Lower leg skin (tissue), 4 donors: ENCODE measurements at regions not wholly inside any gene's neighbourhood (a gene's known extent, or its start where the extent isn't known, plus 50 kb on each side); places are given as distances from the start of the nearest gene placed in this dataset.

Experiments used
- DNase-seq, 2 donors: peaks; one replicate each; pipeline ENCODE4 v3.0.0-alpha.2; 2019; ENCODE audit warnings: low spot score in 2 of 2
- H3K4me3 ChIP-seq: fragments of 200-600 bp; sonication (generic); 2 replicates; pipeline ENCODE4 v1.5.1; 2017; ENCODE audit warnings: mild to moderate bottlenecking, low read depth; ENCODE audit not compliant: poor library complexity, severe bottlenecking
- CTCF ChIP-seq, 3 donors: fragments of 450-650 bp; IDR thresholded peaks; one replicate each; pipeline ENCODE4 v1.5.1; 2016; ENCODE audit warnings: antibody characterized with exemption in 3 of 3, mild to moderate bottlenecking in 3 of 3, moderate library complexity in 2 of 3
- POLR2A ChIP-seq, 2 donors: fragments of 450-650 bp; IDR thresholded peaks; one replicate each; pipeline ENCODE4 v1.6.1; 2016 to 2017; ENCODE audit warnings: antibody characterized with exemption in 2 of 2, mild to moderate bottlenecking in 1 of 2, moderate library complexity in 1 of 2
- WGBS, 2 donors: methylation state at CpG; one replicate each; pipeline ENCODE4 v1.1.5; 2018; 5-methylcytosine and 5-hydroxymethylcytosine counted together
- intact Hi-C: fragments of 100-400 bp; cut with DNase I; formaldehyde crosslinking; loops from one replicate; pipeline ENCODE4 v1.15.0; 2023; ENCODE audit warnings: low total_unique reads

GRCh38 chr11:114880442-114880841, 202.1 kb downstream of the NXPE2 start:
- H3K4me3 ChIP-seq: no peak overlapping the region
- intact Hi-C loops: no loop called here
- WGBS, 2 donors: 77 to 80% methylated on average over 2 of the region's 2 CpGs
- DNase-seq: no peak
- TF ChIP-seq POLR2A (IDR thresholded peaks at IDR 0.05) (no peak), CTCF (IDR thresholded peaks at IDR 0.05) (no peak)

- intact Hi-C loops: no loop called here
- TF ChIP-seq CTCF (IDR thresholded peaks at IDR 0.05) (no peak), POLR2A (IDR thresholded peaks at IDR 0.05) (no peak)
- no peak overlapping the region for H3K4me3 ChIP-seq
- 73 to 83% methylated on average over 3 of the region's 3 CpGs for WGBS, 2 donors
- DNase-seq: no peak
Observed at GRCh38 chr11:114883472-114883871, 205.1 kb downstream of the NXPE2 start.

GRCh38 chr11:114886644-114887265, 208.4 kb downstream of the NXPE2 start:
- intact Hi-C loops: no loop called here
- no peak for TF ChIP-seq POLR2A (IDR thresholded peaks at IDR 0.05)
- no peak for TF ChIP-seq CTCF (IDR thresholded peaks at IDR 0.05)
- no peak for DNase-seq
- 30 to 38% methylated on average over 4 of the region's 4 CpGs for WGBS, 2 donors
- H3K4me3 ChIP-seq: no peak overlapping the region

- DNase-seq: no peak
- TF ChIP-seq CTCF (IDR thresholded peaks at IDR 0.05) (no peak), POLR2A (IDR thresholded peaks at IDR 0.05) (no peak)
- intact Hi-C loops: no loop called here
- H3K4me3 ChIP-seq: no peak overlapping the region
- 68 to 73% methylated on average over 12 of the region's 12 CpGs for WGBS, 2 donors
Observed at GRCh38 chr11:114889594-114890011, 211.3 kb downstream of the NXPE2 start.

GRCh38 chr11:114890038-114890437, 211.7 kb downstream of the NXPE2 start:
- TF ChIP-seq CTCF (IDR thresholded peaks at IDR 0.05) (no peak), POLR2A (IDR thresholded peaks at IDR 0.05) (no peak)
- WGBS, 2 donors: 70 to 74% methylated on average over 8 of the region's 8 CpGs
- DNase-seq: no peak
- intact Hi-C loops: no loop called here
- H3K4me3 ChIP-seq: no peak overlapping the region

- 68% methylated on average over 1 of the region's 1 CpG for WGBS, 2 donors
- H3K4me3 ChIP-seq: no peak overlapping the region
- intact Hi-C loops: no loop called here
- DNase-seq: no peak
- TF ChIP-seq POLR2A (IDR thresholded peaks at IDR 0.05) (no peak), CTCF (IDR thresholded peaks at IDR 0.05) (no peak)
Observed at GRCh38 chr11:114891911-114892310, 213.6 kb downstream of the NXPE2 start.
